ENCODE measurements at regions not wholly inside any gene's neighbourhood (a gene's known extent, or its start where the extent isn't known, plus 50 kb on each side); places are given as distances from the start of the nearest gene placed in this dataset.

GRCh38 chr10:108801775-108802517, 1121.4 kb downstream of the XPNPEP1 start:
- no peaks in the 10 kb centered on the region for H3K9me3 ChIP-seq
- H3K4me1 ChIP-seq: no peaks in the 10 kb centered on the region
- DNase-seq: no peak
- H3K36me3 ChIP-seq: no peaks in the 10 kb centered on the region
- no peak for TF ChIP-seq CTCF (IDR thresholded peaks at IDR 0.05; ENCODE audit: low read depth, low read length)
- no peak overlapping the region for H3K4me3 ChIP-seq (ENCODE audit: low read depth, low read length)
- no peaks in the 10 kb centered on the region for H3K27me3 ChIP-seq

GRCh38 chr10:108801220-108801619, 1122.1 kb downstream of the XPNPEP1 start:
- H3K27me3 ChIP-seq: no peaks in the 10 kb centered on the region
- no peaks in the 10 kb centered on the region for H3K36me3 ChIP-seq
- no peaks in the 10 kb centered on the region for H3K4me1 ChIP-seq
- DNase-seq: no peak
- no peak overlapping the region for H3K4me3 ChIP-seq (ENCODE audit: low read depth, low read length)
- TF ChIP-seq CTCF (IDR thresholded peaks at IDR 0.05; ENCODE audit: low read depth, low read length): no peak
- no peaks in the 10 kb centered on the region for H3K9me3 ChIP-seq

GRCh38 chr10:108797573-108797972, 1125.7 kb downstream of the XPNPEP1 start:
- no peak for DNase-seq
- H3K4me3 ChIP-seq (ENCODE audit: low read depth, low read length): no peak overlapping the region
- H3K9me3 ChIP-seq: no peaks in the 10 kb centered on the region
- no peaks in the 10 kb centered on the region for H3K36me3 ChIP-seq
- no peak for TF ChIP-seq CTCF (IDR thresholded peaks at IDR 0.05; ENCODE audit: low read depth, low read length)
- H3K4me1 ChIP-seq: no peaks in the 10 kb centered on the region
- no peaks in the 10 kb centered on the region for H3K27me3 ChIP-seq

DNA sequence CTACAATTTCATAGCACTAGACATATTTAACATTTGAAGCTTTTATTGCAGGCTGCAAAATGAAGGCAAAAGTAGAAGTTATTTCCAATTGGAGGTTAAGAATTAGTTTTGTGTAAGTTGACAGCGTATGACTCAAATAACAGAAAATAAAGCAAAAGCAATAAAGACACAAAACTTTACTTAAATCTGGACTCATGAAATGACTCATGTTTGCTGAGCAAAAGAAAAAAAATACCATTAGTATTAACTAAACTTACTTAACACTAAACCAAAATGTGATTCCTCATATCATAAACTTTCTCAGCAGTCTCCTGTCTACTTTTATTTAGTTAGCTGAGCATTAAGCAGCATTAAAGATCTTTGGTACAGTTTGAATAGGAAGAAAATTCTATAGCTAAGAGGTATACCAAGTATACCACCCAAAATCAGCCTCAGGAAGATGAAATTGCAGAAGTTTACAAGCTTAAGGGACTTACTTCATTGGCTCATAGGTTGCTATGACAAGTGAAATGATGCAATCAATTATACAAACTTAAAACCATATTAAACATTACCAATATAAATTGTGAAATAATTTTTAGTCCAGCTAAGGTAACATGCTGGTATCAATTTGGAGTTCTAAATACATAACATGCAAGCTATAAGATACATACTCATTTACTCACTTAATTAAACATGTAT, 1131.4 kb downstream of the XPNPEP1 start:
- Histone ChIP-seq H3K4me3 (ENCODE audit: low read depth, low read length) (no peak overlapping the region), H3K36me3 (no peaks in the 10 kb centered on the region), H3K4me1 (no peaks in the 10 kb centered on the region), H3K9me3 (no peaks in the 10 kb centered on the region), H3K27me3 (no peaks in the 10 kb centered on the region)
- DNase-seq: no peak
- TF ChIP-seq CTCF (IDR thresholded peaks at IDR 0.05; ENCODE audit: low read depth, low read length): no peak

DNA sequence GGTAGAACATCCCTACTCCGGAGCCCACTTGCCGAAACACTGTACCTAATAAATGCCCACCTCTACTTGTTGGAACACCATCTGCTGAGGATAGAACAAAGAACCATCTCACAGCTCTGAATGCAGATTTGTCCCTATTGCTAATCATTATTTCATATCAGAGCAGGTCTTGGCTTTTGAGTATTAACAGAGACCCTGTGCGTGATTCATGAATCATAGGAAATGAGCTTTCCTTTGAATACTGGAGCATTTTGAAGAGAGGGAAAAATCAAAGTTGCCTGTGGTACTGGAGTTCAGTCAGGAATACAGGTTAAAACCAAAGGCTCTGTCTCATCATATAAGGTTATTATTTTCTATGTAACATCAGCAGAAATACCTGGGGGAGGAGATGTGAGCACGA, 1132.3 kb downstream of the XPNPEP1 start:
- Histone ChIP-seq H3K4me3 (ENCODE audit: low read depth, low read length) (no peak overlapping the region), H3K27me3 (no peaks in the 10 kb centered on the region), H3K36me3 (no peaks in the 10 kb centered on the region), H3K9me3 (no peaks in the 10 kb centered on the region), H3K4me1 (no peaks in the 10 kb centered on the region)
- no peak for DNase-seq
- no peak for TF ChIP-seq CTCF (IDR thresholded peaks at IDR 0.05; ENCODE audit: low read depth, low read length)

DNA sequence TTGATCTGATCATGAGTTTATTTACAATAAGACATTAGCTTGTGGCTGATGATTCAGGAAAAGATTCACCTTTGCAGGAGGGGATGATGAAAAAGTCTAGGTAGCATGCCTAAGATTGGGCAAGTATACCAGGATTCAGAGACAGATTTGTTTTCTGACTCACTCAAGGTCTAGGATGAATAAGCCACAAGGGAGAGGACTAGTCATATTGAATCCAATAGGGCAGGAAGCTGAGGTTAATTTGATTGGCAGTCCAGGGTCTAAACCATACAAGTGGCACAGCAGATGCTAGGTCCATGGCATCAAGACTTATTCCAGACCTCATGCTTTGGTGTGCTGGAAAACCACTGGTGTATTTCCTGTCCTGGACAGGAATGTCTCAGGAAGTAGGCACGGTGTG, 1133.4 kb downstream of the XPNPEP1 start:
- no peaks in the 10 kb centered on the region for H3K9me3 ChIP-seq
- H3K27me3 ChIP-seq: no peaks in the 10 kb centered on the region
- no peak for TF ChIP-seq CTCF (IDR thresholded peaks at IDR 0.05; ENCODE audit: low read depth, low read length)
- no peaks in the 10 kb centered on the region for H3K36me3 ChIP-seq
- H3K4me1 ChIP-seq: no peaks in the 10 kb centered on the region
- DNase-seq: no peak
- H3K4me3 ChIP-seq (ENCODE audit: low read depth, low read length): no peak overlapping the region
